HCT116 (cell line): ENCODE measurements at regions not wholly inside any gene's neighbourhood (a gene's known extent, or its start where the extent isn't known, plus 50 kb on each side); places are given as distances from the start of the nearest gene placed in this dataset.

ENCODE experiments used
- ATAC-seq: fragments of 200-7000 bp; cut with Tn5 transposase; 2 replicates; pipeline ENCODE4 v1.9.1; 2020; ENCODE audit warnings: mild to moderate bottlenecking, moderate library complexity
- BruUV-seq: library from RNA; stranded (reverse); fragments of 400-500 nt; replicated peaks from 2 replicates; lab custom pipeline; 2021; lab: Mats Ljungman, UMichigan
- CTCF ChIA-PET: fragments of 300-600 bp; sonication (Branson Sonifier 250); formaldehyde crosslinking; loops from one replicate; lab custom pipeline; 2021; ENCODE audit warnings: antibody characterized with exemption; lab: Charles Lee
- POLR2A ChIA-PET: fragments of 300-600, 350-600 bp; sonication (Branson Sonifier 250); formaldehyde crosslinking; loops from one replicate; lab custom pipeline; 2021; ENCODE audit warnings: antibody characterized with exemption; lab: Charles Lee
- RAD21 ChIA-PET, 2 experiments: fragments of 300-600 bp; sonication (Branson Sonifier 250); formaldehyde crosslinking; loops; one replicate each; lab custom pipeline; 2023; ENCODE audit warnings: low total read pairs in 2 of 2; ENCODE audit not compliant: uncharacterized antibody in 2 of 2, unreplicated experiment in 2 of 2, low non-redundant PET in 1 of 2; lab: Charles Lee
- DNase-seq: peaks from one replicate; pipeline ENCODE4 v3.0.0-alpha.2; 2010; ENCODE audit warnings: low read depth, low spot score
- H2AFZ ChIP-seq: fragments of 200-600 bp; shearing (Covaris generic), sonication (generic); 2 replicates; pipeline ENCODE4 v1.6.1; 2017; ENCODE audit warnings: low read depth, mixed run types, mixed read lengths, antibody characterized with exemption, low read length; ENCODE audit not compliant: poor library complexity, severe bottlenecking
- H3K27ac ChIP-seq: 2 replicates; pipeline ENCODE4 v1.5.1; 2012; ENCODE audit warnings: low read depth, low read length
- H3K27me3 ChIP-seq: fragments of 200-600 bp; sonication (generic); 2 replicates; pipeline ENCODE4 v1.6.1; 2016; ENCODE audit warnings: mixed run types, low read length, mixed read lengths; ENCODE audit not compliant: insufficient read depth
- H3K36me3 ChIP-seq, 2 experiments: fragments of 200-500 bp in 1 of 2; fragments of 200-600 bp in 1 of 2; sonication (Bioruptor generic) in 1 of 2; sonication (generic) in 1 of 2; 2 replicates each; pipeline versions ENCODE4 v1.5.1 to v1.6.1; 2014 to 2016; ENCODE audit warnings: low read length in 2 of 2, inconsistent platforms in 1 of 2, mixed read lengths in 1 of 2, mixed run types in 1 of 2; ENCODE audit not compliant: insufficient read depth in 2 of 2, control insufficient read depth in 1 of 2
- H3K4me1 ChIP-seq, 2 experiments: fragments of 200-600 bp in 1 of 2; sonication (generic) in 1 of 2; 2 replicates each; pipeline versions ENCODE4 v1.5.1 to v1.6.1; 2012 to 2017; ENCODE audit warnings: low read length in 2 of 2, inconsistent platforms in 1 of 2, mild to moderate bottlenecking in 1 of 2, mixed read lengths in 1 of 2, mixed run types in 1 of 2, moderate library complexity in 1 of 2; ENCODE audit not compliant: insufficient read depth in 2 of 2, control insufficient read depth in 1 of 2
- H3K4me2 ChIP-seq: fragments of 200-600 bp; sonication (generic); 2 replicates; pipeline ENCODE4 v1.6.1; 2017; ENCODE audit warnings: mixed run types, low read length, mixed read lengths
- H3K4me3 ChIP-seq, 2 experiments: fragments of 200-600 bp in 1 of 2; sonication (generic) in 1 of 2; replicated peaks in 1 of 2; 2 replicates each; pipeline ENCODE4 v1.5.1; 2011 to 2016; ENCODE audit warnings: low read length in 2 of 2, control low read depth in 1 of 2, low read depth in 1 of 2, mild to moderate bottlenecking in 1 of 2, mixed read lengths in 1 of 2, mixed run types in 1 of 2
- H3K79me2 ChIP-seq: fragments of 200-600 bp; sonication (generic); 2 replicates; pipeline ENCODE4 v1.6.1; 2017; ENCODE audit warnings: mild to moderate bottlenecking, mixed run types, low read length, moderate library complexity, mixed read lengths; ENCODE audit not compliant: insufficient read depth
- H3K9ac ChIP-seq: fragments of 200-600 bp; sonication (generic); 2 replicates; pipeline ENCODE4 v1.6.1; 2016; ENCODE audit warnings: low read length, mixed read lengths
- H3K9me2 ChIP-seq: fragments of 200-600 bp; sonication (generic), shearing (Covaris generic); 2 replicates; pipeline ENCODE4 v1.6.1; 2017; ENCODE audit warnings: mixed run types, mild to moderate bottlenecking, moderate library complexity; ENCODE audit not compliant: insufficient read depth
- H3K9me3 ChIP-seq, 2 experiments: fragments of 200-500 bp in 1 of 2; fragments of 200-600 bp in 1 of 2; sonication (Bioruptor generic) in 1 of 2; sonication (generic) in 1 of 2; 2 replicates each; pipeline ENCODE4 v1.6.1; 2014 to 2017; ENCODE audit warnings: low read length in 2 of 2, mixed read lengths in 2 of 2, inconsistent platforms in 1 of 2, low read depth in 1 of 2, mild to moderate bottlenecking in 1 of 2, mixed run types in 1 of 2, moderate library complexity in 1 of 2; ENCODE audit not compliant: control insufficient read depth in 1 of 2, insufficient read depth in 1 of 2
- H4K20me1 ChIP-seq: fragments of 200-600 bp; sonication (generic), shearing (Covaris generic); 2 replicates; pipeline ENCODE4 v1.6.1; 2017; ENCODE audit warnings: mixed run types, mild to moderate bottlenecking, moderate library complexity; ENCODE audit not compliant: insufficient read depth
- CBX3 ChIP-seq: IDR thresholded peaks from 2 replicates; pipeline ENCODE4 v1.6.1; 2012; ENCODE audit warnings: low read depth
- EGR1 ChIP-seq: IDR thresholded peaks from 2 replicates; pipeline ENCODE4 v1.6.1; 2012; ENCODE audit warnings: low read depth
- JUND ChIP-seq: IDR thresholded peaks from 2 replicates; pipeline ENCODE4 v1.6.1; 2012
- SP1 ChIP-seq: IDR thresholded peaks from 2 replicates; pipeline ENCODE4 v1.6.1; 2012; ENCODE audit warnings: low read depth
- TCF7L2 ChIP-seq: IDR thresholded peaks from 2 replicates; pipeline ENCODE4 v1.7.0; 2011; ENCODE audit warnings: borderline replicate concordance, inconsistent platforms; ENCODE audit not compliant: insufficient read depth, insufficient read length; ENCODE audit errors: extremely low read depth
- YY1 ChIP-seq: IDR thresholded peaks from 2 replicates; pipeline ENCODE4 v1.6.1; 2011; ENCODE audit warnings: low read length, low read depth, moderate library complexity, mild to moderate bottlenecking; ENCODE audit not compliant: insufficient replicate concordance; ENCODE audit errors: extremely low read depth
- intact Hi-C: fragments of 100-400 bp; cut with micrococcal nuclease; formaldehyde crosslinking; loops from 2 replicates; pipeline ENCODE4 v1.10.0; 2022
- TF ChIP-seq, protein P1 (sequence below): IDR thresholded peaks from 2 replicates; pipeline ENCODE4 v1.6.1; 2012; ENCODE audit warnings: low read depth
- TF ChIP-seq, protein P2 (sequence below), 3 experiments: fragments of 200-600 bp in 1 of 3; sonication (generic) in 1 of 3; IDR thresholded peaks in 2 of 3; conservative IDR thresholded peaks in 1 of 3; 2 replicates each; pipeline ENCODE4 v1.5.1; 2012 to 2017; ENCODE audit warnings: low read depth in 2 of 3, low read length in 2 of 3, antibody characterized with exemption in 1 of 3, borderline replicate concordance in 1 of 3, control low read depth in 1 of 3, mild to moderate bottlenecking in 1 of 3, mixed read lengths in 1 of 3, mixed run types in 1 of 3, moderate library complexity in 1 of 3; ENCODE audit not compliant: insufficient read depth in 1 of 3
- TF ChIP-seq, protein P3 (sequence below): IDR thresholded peaks from 2 replicates; pipeline ENCODE4 v1.6.1; 2012
- TF ChIP-seq, protein P4 (sequence below): IDR thresholded peaks from 2 replicates; pipeline ENCODE4 v1.6.1; 2011; ENCODE audit warnings: mild to moderate bottlenecking, low read length, moderate library complexity; ENCODE audit not compliant: insufficient replicate concordance; ENCODE audit errors: extremely low read depth

DNA sequence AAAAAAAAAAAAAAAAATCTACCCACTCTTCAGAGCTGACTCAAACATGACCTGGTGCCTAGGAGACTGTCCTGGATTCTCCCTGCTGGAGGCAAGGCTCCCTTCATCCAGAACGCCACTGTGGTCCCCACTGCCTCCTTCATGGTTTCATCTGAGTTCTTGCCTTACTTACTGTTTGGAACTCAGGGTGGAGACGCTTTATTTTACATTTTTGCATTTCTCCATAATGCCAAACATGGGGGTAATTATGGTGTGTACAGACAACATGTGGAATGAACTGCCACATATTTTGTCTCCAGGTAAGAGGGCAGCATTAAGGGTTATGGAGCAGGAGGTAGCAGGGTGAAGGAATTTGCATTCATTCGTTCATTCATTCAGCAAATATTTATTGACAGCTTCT, 58.1 kb upstream of the KCNK12 start:
- H3K4me3 ChIP-seq: no peak overlapping the region
- intact Hi-C loops: no loop called here
- TF ChIP-seq CBX3: no peak
- TF ChIP-seq, protein P1, sequence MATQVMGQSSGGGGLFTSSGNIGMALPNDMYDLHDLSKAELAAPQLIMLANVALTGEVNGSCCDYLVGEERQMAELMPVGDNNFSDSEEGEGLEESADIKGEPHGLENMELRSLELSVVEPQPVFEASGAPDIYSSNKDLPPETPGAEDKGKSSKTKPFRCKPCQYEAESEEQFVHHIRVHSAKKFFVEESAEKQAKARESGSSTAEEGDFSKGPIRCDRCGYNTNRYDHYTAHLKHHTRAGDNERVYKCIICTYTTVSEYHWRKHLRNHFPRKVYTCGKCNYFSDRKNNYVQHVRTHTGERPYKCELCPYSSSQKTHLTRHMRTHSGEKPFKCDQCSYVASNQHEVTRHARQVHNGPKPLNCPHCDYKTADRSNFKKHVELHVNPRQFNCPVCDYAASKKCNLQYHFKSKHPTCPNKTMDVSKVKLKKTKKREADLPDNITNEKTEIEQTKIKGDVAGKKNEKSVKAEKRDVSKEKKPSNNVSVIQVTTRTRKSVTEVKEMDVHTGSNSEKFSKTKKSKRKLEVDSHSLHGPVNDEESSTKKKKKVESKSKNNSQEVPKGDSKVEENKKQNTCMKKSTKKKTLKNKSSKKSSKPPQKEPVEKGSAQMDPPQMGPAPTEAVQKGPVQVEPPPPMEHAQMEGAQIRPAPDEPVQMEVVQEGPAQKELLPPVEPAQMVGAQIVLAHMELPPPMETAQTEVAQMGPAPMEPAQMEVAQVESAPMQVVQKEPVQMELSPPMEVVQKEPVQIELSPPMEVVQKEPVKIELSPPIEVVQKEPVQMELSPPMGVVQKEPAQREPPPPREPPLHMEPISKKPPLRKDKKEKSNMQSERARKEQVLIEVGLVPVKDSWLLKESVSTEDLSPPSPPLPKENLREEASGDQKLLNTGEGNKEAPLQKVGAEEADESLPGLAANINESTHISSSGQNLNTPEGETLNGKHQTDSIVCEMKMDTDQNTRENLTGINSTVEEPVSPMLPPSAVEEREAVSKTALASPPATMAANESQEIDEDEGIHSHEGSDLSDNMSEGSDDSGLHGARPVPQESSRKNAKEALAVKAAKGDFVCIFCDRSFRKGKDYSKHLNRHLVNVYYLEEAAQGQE: no peak
- no peak for TF ChIP-seq TCF7L2
- TF ChIP-seq, protein P2, sequence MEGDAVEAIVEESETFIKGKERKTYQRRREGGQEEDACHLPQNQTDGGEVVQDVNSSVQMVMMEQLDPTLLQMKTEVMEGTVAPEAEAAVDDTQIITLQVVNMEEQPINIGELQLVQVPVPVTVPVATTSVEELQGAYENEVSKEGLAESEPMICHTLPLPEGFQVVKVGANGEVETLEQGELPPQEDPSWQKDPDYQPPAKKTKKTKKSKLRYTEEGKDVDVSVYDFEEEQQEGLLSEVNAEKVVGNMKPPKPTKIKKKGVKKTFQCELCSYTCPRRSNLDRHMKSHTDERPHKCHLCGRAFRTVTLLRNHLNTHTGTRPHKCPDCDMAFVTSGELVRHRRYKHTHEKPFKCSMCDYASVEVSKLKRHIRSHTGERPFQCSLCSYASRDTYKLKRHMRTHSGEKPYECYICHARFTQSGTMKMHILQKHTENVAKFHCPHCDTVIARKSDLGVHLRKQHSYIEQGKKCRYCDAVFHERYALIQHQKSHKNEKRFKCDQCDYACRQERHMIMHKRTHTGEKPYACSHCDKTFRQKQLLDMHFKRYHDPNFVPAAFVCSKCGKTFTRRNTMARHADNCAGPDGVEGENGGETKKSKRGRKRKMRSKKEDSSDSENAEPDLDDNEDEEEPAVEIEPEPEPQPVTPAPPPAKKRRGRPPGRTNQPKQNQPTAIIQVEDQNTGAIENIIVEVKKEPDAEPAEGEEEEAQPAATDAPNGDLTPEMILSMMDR (IDR thresholded peaks at IDR 0.05 in 2 of 3, conservative IDR thresholded peaks at IDR 0.05 in 1 of 3; ENCODE audit: borderline replicate concordance in 1 of 3, insufficient read depth in 1 of 3, low read depth in 2 of 3, low read length in 2 of 3): no peak
- TF ChIP-seq JUND: no peak
- TF ChIP-seq SP1: no peak
- TF ChIP-seq, protein P3, sequence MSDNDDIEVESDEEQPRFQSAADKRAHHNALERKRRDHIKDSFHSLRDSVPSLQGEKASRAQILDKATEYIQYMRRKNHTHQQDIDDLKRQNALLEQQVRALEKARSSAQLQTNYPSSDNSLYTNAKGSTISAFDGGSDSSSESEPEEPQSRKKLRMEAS: no peak
- no peak for TF ChIP-seq EGR1
- TF ChIP-seq YY1: no peak
- TF ChIP-seq, protein P4, sequence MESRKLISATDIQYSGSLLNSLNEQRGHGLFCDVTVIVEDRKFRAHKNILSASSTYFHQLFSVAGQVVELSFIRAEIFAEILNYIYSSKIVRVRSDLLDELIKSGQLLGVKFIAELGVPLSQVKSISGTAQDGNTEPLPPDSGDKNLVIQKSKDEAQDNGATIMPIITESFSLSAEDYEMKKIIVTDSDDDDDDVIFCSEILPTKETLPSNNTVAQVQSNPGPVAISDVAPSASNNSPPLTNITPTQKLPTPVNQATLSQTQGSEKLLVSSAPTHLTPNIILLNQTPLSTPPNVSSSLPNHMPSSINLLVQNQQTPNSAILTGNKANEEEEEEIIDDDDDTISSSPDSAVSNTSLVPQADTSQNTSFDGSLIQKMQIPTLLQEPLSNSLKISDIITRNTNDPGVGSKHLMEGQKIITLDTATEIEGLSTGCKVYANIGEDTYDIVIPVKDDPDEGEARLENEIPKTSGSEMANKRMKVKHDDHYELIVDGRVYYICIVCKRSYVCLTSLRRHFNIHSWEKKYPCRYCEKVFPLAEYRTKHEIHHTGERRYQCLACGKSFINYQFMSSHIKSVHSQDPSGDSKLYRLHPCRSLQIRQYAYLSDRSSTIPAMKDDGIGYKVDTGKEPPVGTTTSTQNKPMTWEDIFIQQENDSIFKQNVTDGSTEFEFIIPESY: no peak
- TF ChIP-seq, all 23 proteins: peak for 0
- CTCF ChIA-PET: no interaction called here
- Histone ChIP-seq H3K9ac (no peak overlapping the region), H3K27ac (no peak overlapping the region), H4K20me1 (no peaks in the 10 kb centered on the region), H2AFZ (no peak overlapping the region), H3K27me3 (no peaks in the 10 kb centered on the region), H3K9me3 (no peaks in the 10 kb centered on the region), H3K9me2 (no peaks in the 10 kb centered on the region), H3K36me3 (no peaks in the 10 kb centered on the region), H3K4me1 (peaks cover 14 to 19% of the 10 kb centered on the region in 2 experiments), H3K79me2 (no peaks in the 10 kb centered on the region), H3K4me2 (no peak overlapping the region)
- no TSS peak for BruUV-seq
- RAD21 ChIA-PET: no interaction called here
- ATAC-seq: no peak
- POLR2A ChIA-PET: no interaction called here
- DNase-seq: no peak
